Mammary epithelial cell (primary cell): ENCODE measurements at regions not wholly inside any gene's neighbourhood (a gene's known extent, or its start where the extent isn't known, plus 50 kb on each side); places are given as distances from the start of the nearest gene placed in this dataset.

Source experiments
- CTCF ChIP-seq, 2 donors: IDR thresholded peaks in 1 of 2; conservative IDR thresholded peaks in 1 of 2; 2 replicates each; pipeline ENCODE4 v1.5.1; 2011 to 2012; ENCODE audit warnings: inconsistent platforms in 2 of 2, low read length in 2 of 2, mild to moderate bottlenecking in 2 of 2, control low read depth in 1 of 2, low read depth in 1 of 2; ENCODE audit not compliant: insufficient read depth in 1 of 2; ENCODE audit errors: extremely low read depth in 1 of 2
- EZH2 ChIP-seq: IDR thresholded peaks from 2 replicates; pipeline ENCODE4 v1.6.1; 2012; ENCODE audit warnings: low read length, inconsistent platforms, borderline replicate concordance

GRCh38 chr4:30832639-30833038 is 112.5 kb downstream of the PCDH7 start:
- no peak for TF ChIP-seq CTCF (conservative IDR thresholded peaks at IDR 0.05 in 1 of 2, IDR thresholded peaks at IDR 0.05 in 1 of 2; ENCODE audit: extremely low read depth in 1 of 2, insufficient read depth in 1 of 2, low read depth in 1 of 2, low read length in 2 of 2)
- no peak for TF ChIP-seq EZH2
